OCI-LY1 (cell line): ENCODE measurements at regions not wholly inside any gene's neighbourhood (a gene's known extent, or its start where the extent isn't known, plus 50 kb on each side); places are given as distances from the start of the nearest gene placed in this dataset.

Experiments used
- H2AFZ ChIP-seq: fragments of 200-600 bp; sonication (generic), shearing (Covaris generic); 2 replicates; pipeline ENCODE4 v1.6.0; 2014; ENCODE audit warnings: antibody characterized with exemption, mild to moderate bottlenecking, low read length
- H3F3A ChIP-seq: fragments of 200-600 bp; sonication (generic), shearing (Covaris generic); 2 replicates; pipeline ENCODE4 v1.6.0; 2014; ENCODE audit warnings: mild to moderate bottlenecking, antibody characterized with exemption, low read length, moderate library complexity; ENCODE audit not compliant: insufficient read depth
- H3K27ac ChIP-seq: fragments of 200-600 bp; sonication (generic); 2 replicates; pipeline ENCODE4 v1.5.1; 2014; ENCODE audit warnings: low read length, mixed run types, mild to moderate bottlenecking, low read depth; ENCODE audit not compliant: poor library complexity, severe bottlenecking
- H3K27me3 ChIP-seq: fragments of 200-600 bp; sonication (generic); 2 replicates; pipeline ENCODE4 v1.6.0; 2014; ENCODE audit warnings: antibody characterized with exemption, mild to moderate bottlenecking, low read length, moderate library complexity; ENCODE audit not compliant: insufficient read depth
- H3K36me3 ChIP-seq: fragments of 200-600 bp; sonication (generic); 2 replicates; pipeline ENCODE4 v1.6.1; 2014; ENCODE audit warnings: mild to moderate bottlenecking, antibody characterized with exemption, low read length, moderate library complexity, mixed read lengths; ENCODE audit not compliant: insufficient read depth
- H3K4me1 ChIP-seq: fragments of 200-600 bp; sonication (generic); 2 replicates; pipeline ENCODE4 v1.5.1; 2014; ENCODE audit warnings: mild to moderate bottlenecking, low read length, moderate library complexity; ENCODE audit not compliant: insufficient read depth, severe bottlenecking
- H3K4me2 ChIP-seq: fragments of 200-600 bp; sonication (generic), shearing (Covaris generic); 2 replicates; pipeline ENCODE4 v1.6.1; 2014; ENCODE audit warnings: low read length
- H3K4me3 ChIP-seq: fragments of 200-600 bp; sonication (generic); 2 replicates; pipeline ENCODE4 v1.5.1; 2014; ENCODE audit warnings: low read length, low read depth, mild to moderate bottlenecking, mixed read lengths; ENCODE audit not compliant: poor library complexity, severe bottlenecking
- H3K79me2 ChIP-seq: fragments of 200-600 bp; shearing (Covaris generic); 2 replicates; pipeline ENCODE4 v1.6.1; 2016; ENCODE audit warnings: mixed run types, low read length, mixed read lengths; ENCODE audit not compliant: insufficient read depth
- H3K9ac ChIP-seq: fragments of 200-600 bp; sonication (generic), shearing (Covaris generic); 2 replicates; pipeline ENCODE4 v1.6.1; 2014; ENCODE audit warnings: mild to moderate bottlenecking, low read length, mixed read lengths
- H3K9me2 ChIP-seq: fragments of 200-600 bp; sonication (generic), shearing (Covaris generic); 2 replicates; pipeline ENCODE4 v1.6.1; 2014; ENCODE audit warnings: low read depth, mild to moderate bottlenecking, low read length, mixed read lengths
- H3K9me3 ChIP-seq: fragments of 200-600 bp; shearing (Covaris generic); 2 replicates; pipeline ENCODE4 v1.6.1; 2014; ENCODE audit warnings: low read length, mixed read lengths
- H4K20me1 ChIP-seq: fragments of 200-600 bp; sonication (generic), shearing (Covaris generic); 2 replicates; pipeline ENCODE4 v1.6.0; 2016; ENCODE audit warnings: mild to moderate bottlenecking, low read length; ENCODE audit not compliant: insufficient read depth
- CTCF ChIP-seq: fragments of 200-600 bp; sonication (generic), shearing (Covaris generic); IDR thresholded peaks from 2 replicates; pipeline ENCODE4 v1.5.1; 2017; ENCODE audit warnings: mild to moderate bottlenecking, antibody characterized with exemption, low read length, moderate library complexity, mixed read lengths
- EZH2 ChIP-seq: fragments of 200-600 bp; sonication (generic), shearing (Covaris generic); IDR thresholded peaks from 2 replicates; pipeline ENCODE4 v1.8.0; 2017; ENCODE audit warnings: borderline replicate concordance, mixed run types, mild to moderate bottlenecking, antibody characterized with exemption, low read length, moderate library complexity, mixed read lengths

- no peaks in the 10 kb centered on the region for H3K79me2 ChIP-seq
- no peaks in the 10 kb centered on the region for H3K4me1 ChIP-seq
- no peak overlapping the region for H3K4me2 ChIP-seq
- TF ChIP-seq EZH2 (no peak), CTCF (no peak)
- H3K9ac ChIP-seq, result no peak overlapping the region
- no peaks in the 10 kb centered on the region for H3K27me3 ChIP-seq
- no peak overlapping the region for H3K27ac ChIP-seq
- no peaks in the 10 kb centered on the region for H3K9me3 ChIP-seq
- no peaks in the 10 kb centered on the region for H3K36me3 ChIP-seq
- H3F3A ChIP-seq, result no peaks in the 10 kb centered on the region
- H3K4me3 ChIP-seq, result no peak overlapping the region
- H4K20me1 ChIP-seq, result no peaks in the 10 kb centered on the region
- no peak overlapping the region for H2AFZ ChIP-seq
- H3K9me2 ChIP-seq, result no peaks in the 10 kb centered on the region
These were observed 159.5 kb upstream of the CNTN6 start for GRCh38 chr3:933326-933725.

DNA sequence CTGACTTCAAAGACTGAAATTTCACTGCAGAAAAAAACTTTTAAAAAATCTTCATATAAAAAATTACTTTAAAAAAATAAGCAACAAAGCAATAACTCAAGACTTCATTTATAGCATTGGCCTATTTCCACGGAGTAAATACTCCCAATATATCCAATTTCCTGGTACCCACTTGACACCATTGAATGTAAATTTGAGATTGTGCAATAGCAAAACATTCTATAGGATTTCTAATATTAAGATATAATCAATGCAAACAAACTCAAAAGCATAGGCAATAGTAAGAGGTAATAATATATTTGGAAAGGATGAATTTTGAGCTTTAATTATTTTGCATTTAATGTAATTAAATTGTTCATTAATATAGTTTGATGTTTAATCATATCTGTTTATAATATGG lies 148.0 kb upstream of the CNTN6 start:
- no peak for TF ChIP-seq EZH2
- no peak for TF ChIP-seq CTCF
- H3K27ac ChIP-seq, result no peak overlapping the region

DNA sequence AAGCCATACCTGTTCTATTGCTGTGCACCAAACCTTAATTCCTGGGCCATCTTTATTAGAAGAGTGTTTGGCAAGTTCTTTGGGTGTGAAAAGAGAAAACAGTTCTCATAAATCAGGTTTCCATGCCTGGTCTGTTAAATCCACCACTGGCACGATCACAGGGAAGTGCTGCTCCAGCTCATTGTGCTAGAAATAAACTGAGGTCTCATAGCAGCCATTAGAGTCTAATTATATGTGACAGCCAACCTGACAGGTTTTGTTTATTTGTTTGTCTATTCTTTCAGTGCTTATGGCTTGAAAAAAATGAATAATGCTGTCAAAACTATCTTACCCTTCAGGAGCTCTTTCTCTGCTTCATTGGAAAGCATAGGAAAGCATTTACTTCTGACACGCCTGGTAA lies 147.1 kb upstream of the CNTN6 start:
- Histone ChIP-seq H3K27ac (no peak overlapping the region), H3K36me3 (no peaks in the 10 kb centered on the region), H3K79me2 (no peaks in the 10 kb centered on the region), H3K4me3 (no peak overlapping the region), H3F3A (no peaks in the 10 kb centered on the region), H3K9ac (no peak overlapping the region), H2AFZ (no peak overlapping the region), H3K9me2 (no peaks in the 10 kb centered on the region), H3K4me1 (no peaks in the 10 kb centered on the region), H3K4me2 (no peak overlapping the region), H3K27me3 (no peaks in the 10 kb centered on the region), H4K20me1 (no peaks in the 10 kb centered on the region), H3K9me3 (no peaks in the 10 kb centered on the region)
- no peak for TF ChIP-seq CTCF
- no peak for TF ChIP-seq EZH2

More for the DNA sequence above, 148.0 kb upstream of the CNTN6 start:
- H4K20me1 ChIP-seq, result no peaks in the 10 kb centered on the region
- no peaks in the 10 kb centered on the region for H3K4me1 ChIP-seq
- H3K9ac ChIP-seq, result no peak overlapping the region
- H3K36me3 ChIP-seq, result no peaks in the 10 kb centered on the region
- no peaks in the 10 kb centered on the region for H3K9me2 ChIP-seq
- H3K4me3 ChIP-seq, result no peak overlapping the region
- H3K27me3 ChIP-seq, result no peaks in the 10 kb centered on the region
- H3K79me2 ChIP-seq, result no peaks in the 10 kb centered on the region
- H3F3A ChIP-seq, result no peaks in the 10 kb centered on the region
- H3K9me3 ChIP-seq, result no peaks in the 10 kb centered on the region
- H3K4me2 ChIP-seq, result no peak overlapping the region
- H2AFZ ChIP-seq, result no peak overlapping the region
